Loucy (cell line): ENCODE measurements at regions not wholly inside any gene's neighbourhood (a gene's known extent, or its start where the extent isn't known, plus 50 kb on each side); places are given as distances from the start of the nearest gene placed in this dataset.
A peak's percentile ranks its signal among the peaks of the same experiment; 100 is the strongest.

Experiments
- H2AFZ ChIP-seq: fragments of 200-600 bp; sonication (generic); 2 replicates; pipeline ENCODE4 v1.6.0; 2016; ENCODE audit warnings: antibody characterized with exemption, mild to moderate bottlenecking, low read length, moderate library complexity
- H3F3A ChIP-seq: fragments of 200-600 bp; 2 replicates; pipeline ENCODE4 v1.6.0; 2016; ENCODE audit warnings: antibody characterized with exemption, low read depth, mild to moderate bottlenecking
- H3K27me3 ChIP-seq: fragments of 200-600 bp; sonication (generic); 2 replicates; pipeline ENCODE4 v1.6.1; 2014; ENCODE audit warnings: low read length, mild to moderate bottlenecking; ENCODE audit not compliant: insufficient read depth, poor library complexity, severe bottlenecking
- H3K36me3 ChIP-seq: fragments of 200-600 bp; sonication (generic); 2 replicates; pipeline ENCODE4 v1.6.1; 2016; ENCODE audit warnings: low read length; ENCODE audit not compliant: insufficient read depth
- H3K4me1 ChIP-seq: fragments of 200-600 bp; sonication (generic); 2 replicates; pipeline ENCODE4 v1.5.1; 2014; ENCODE audit warnings: low read length, mild to moderate bottlenecking; ENCODE audit not compliant: insufficient read depth, poor library complexity, severe bottlenecking
- H3K4me2 ChIP-seq: fragments of 200-600 bp; sonication (generic); 2 replicates; pipeline ENCODE4 v1.6.0; 2014; ENCODE audit warnings: antibody characterized with exemption, low read length, low read depth, mild to moderate bottlenecking; ENCODE audit not compliant: poor library complexity, severe bottlenecking
- H3K4me3 ChIP-seq: fragments of 200-600 bp; sonication (generic); 2 replicates; pipeline ENCODE4 v1.5.1; 2014; ENCODE audit warnings: low read length, mild to moderate bottlenecking, mixed read lengths; ENCODE audit not compliant: poor library complexity, severe bottlenecking
- H3K79me2 ChIP-seq: fragments of 200-600 bp; sonication (generic); 2 replicates; pipeline ENCODE4 v1.6.1; 2014; ENCODE audit warnings: low read length; ENCODE audit not compliant: insufficient read depth
- H3K9ac ChIP-seq: fragments of 200-600 bp; sonication (generic); 2 replicates; pipeline ENCODE4 v1.6.0; 2014; ENCODE audit warnings: mild to moderate bottlenecking, low read depth, low read length, moderate library complexity; ENCODE audit not compliant: poor library complexity, severe bottlenecking
- H3K9me2 ChIP-seq: fragments of 200-600 bp; sonication (generic); replicated peaks from 2 replicates; pipeline ENCODE4 v1.6.1; 2016; ENCODE audit warnings: low read depth, low read length, mixed read lengths
- H3K9me3 ChIP-seq: fragments of 200-600 bp; sonication (generic); 2 replicates; pipeline ENCODE4 v1.6.1; 2014; ENCODE audit warnings: mild to moderate bottlenecking, antibody characterized with exemption, low read length, low read depth; ENCODE audit not compliant: insufficient read depth
- H4K20me1 ChIP-seq: fragments of 200-600 bp; sonication (generic); 2 replicates; pipeline ENCODE4 v1.6.0; 2014; ENCODE audit warnings: antibody characterized with exemption, low read length, mild to moderate bottlenecking; ENCODE audit not compliant: insufficient read depth, poor library complexity, severe bottlenecking
- CTCF ChIP-seq: fragments of 200-600 bp; sonication (generic); conservative IDR thresholded peaks from 2 replicates; pipeline ENCODE4 v1.5.1; 2014; ENCODE audit warnings: mild to moderate bottlenecking, antibody characterized with exemption, low read length
- EZH2phosphoT487 ChIP-seq: fragments of 200-600 bp; IDR thresholded peaks from 2 replicates; pipeline ENCODE4 v1.6.1; 2018; ENCODE audit warnings: antibody characterized with exemption, mild to moderate bottlenecking, moderate library complexity, borderline replicate concordance

GRCh38 chr12:92300777-92301176 lies 155.1 kb upstream of the BTG1 start:
- peak overlapping the region; percentile 48; the same call in 1 of the 2 replicates for H2AFZ ChIP-seq
- H4K20me1 ChIP-seq = no peaks in the 10 kb centered on the region
- H3F3A ChIP-seq = no peaks in the 10 kb centered on the region
- no peak overlapping the region for H3K4me3 ChIP-seq
- TF ChIP-seq CTCF (no peak), EZH2phosphoT487 (no peak)
- no peaks in the 10 kb centered on the region for H3K36me3 ChIP-seq
- H3K9me3 ChIP-seq = no peaks in the 10 kb centered on the region
- H3K9ac ChIP-seq = no peak overlapping the region
- no peaks in the 10 kb centered on the region for H3K27me3 ChIP-seq
- no peaks in the 10 kb centered on the region for H3K9me2 ChIP-seq
- H3K4me1 ChIP-seq = no peaks in the 10 kb centered on the region
- no peak overlapping the region for H3K4me2 ChIP-seq
- H3K79me2 ChIP-seq = no peaks in the 10 kb centered on the region

GRCh38 chr12:92299744-92300143 lies 154.1 kb upstream of the BTG1 start:
- no peak for TF ChIP-seq EZH2phosphoT487
- TF ChIP-seq CTCF = no peak
- H3K79me2 ChIP-seq = no peaks in the 10 kb centered on the region
- H3K36me3 ChIP-seq = no peaks in the 10 kb centered on the region
- H3K4me1 ChIP-seq = no peaks in the 10 kb centered on the region
- H3K4me3 ChIP-seq = no peak overlapping the region
- H2AFZ ChIP-seq = no peak overlapping the region
- H3F3A ChIP-seq = no peaks in the 10 kb centered on the region
- H3K4me2 ChIP-seq = no peak overlapping the region
- H3K9me3 ChIP-seq = no peaks in the 10 kb centered on the region
- H3K9ac ChIP-seq = no peak overlapping the region
- no peaks in the 10 kb centered on the region for H3K27me3 ChIP-seq
- H3K9me2 ChIP-seq = no peaks in the 10 kb centered on the region
- no peaks in the 10 kb centered on the region for H4K20me1 ChIP-seq

DNA sequence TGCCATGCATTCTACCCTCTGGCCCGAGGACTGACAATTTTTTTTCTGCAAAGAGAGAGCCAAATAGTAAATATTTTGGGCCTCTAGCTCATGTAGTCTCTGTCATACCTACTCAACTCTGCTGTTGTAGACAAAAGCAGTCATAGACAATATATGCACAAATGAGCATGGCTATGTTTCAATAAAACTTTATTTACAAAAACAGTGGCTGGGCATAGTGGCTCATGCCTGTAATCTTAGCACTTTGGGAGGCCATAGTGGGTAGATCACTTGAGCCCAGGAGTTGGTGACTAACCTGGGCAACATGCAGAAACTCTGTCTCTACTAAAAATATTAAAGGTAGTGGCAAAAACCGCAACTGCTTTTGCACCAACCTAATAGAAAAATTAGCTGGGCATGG lies 153.7 kb upstream of the BTG1 start:
- no peak for TF ChIP-seq EZH2phosphoT487
- no peak for TF ChIP-seq CTCF
- Histone ChIP-seq H3F3A (no peaks in the 10 kb centered on the region), H3K4me1 (no peaks in the 10 kb centered on the region), H3K79me2 (no peaks in the 10 kb centered on the region), H3K36me3 (no peaks in the 10 kb centered on the region), H3K4me3 (no peak overlapping the region), H2AFZ (no peak overlapping the region), H3K9me2 (no peaks in the 10 kb centered on the region), H3K9ac (no peak overlapping the region), H3K27me3 (no peaks in the 10 kb centered on the region), H4K20me1 (no peaks in the 10 kb centered on the region), H3K9me3 (no peaks in the 10 kb centered on the region), H3K4me2 (no peak overlapping the region)
